H9 (cell line): ENCODE measurements at regions not wholly inside any gene's neighbourhood (a gene's known extent, or its start where the extent isn't known, plus 50 kb on each side); places are given as distances from the start of the nearest gene placed in this dataset.

Experiments used
- DNase-seq: peaks from one replicate; pipeline ENCODE4 v3.0.0-alpha.2; 2017
- H2AFZ ChIP-seq: one replicate; pipeline ENCODE4 v1.6.1; 2013; ENCODE audit warnings: mild to moderate bottlenecking, low read length, control low read depth, moderate library complexity
- H2AK5ac ChIP-seq: 2 replicates; pipeline ENCODE4 v1.6.1; 2013; ENCODE audit warnings: low read length, control low read depth, mixed read lengths; ENCODE audit not compliant: insufficient read length
- H2BK120ac ChIP-seq: one replicate; pipeline ENCODE4 v1.6.1; 2013; ENCODE audit warnings: low read depth, mild to moderate bottlenecking, low read length, control low read depth, inconsistent platforms; ENCODE audit not compliant: poor library complexity, severe bottlenecking
- H2BK12ac ChIP-seq: 2 replicates; pipeline ENCODE4 v1.6.1; 2013; ENCODE audit warnings: low read length, control low read depth, mixed read lengths, low read depth; ENCODE audit not compliant: insufficient read length
- H2BK15ac ChIP-seq: 2 replicates; pipeline ENCODE4 v1.6.1; 2013; ENCODE audit warnings: low read depth, low read length, control low read depth
- H2BK20ac ChIP-seq: one replicate; pipeline ENCODE4 v1.6.1; 2013; ENCODE audit warnings: low read depth, mild to moderate bottlenecking, low read length, control low read depth, inconsistent platforms; ENCODE audit not compliant: poor library complexity, severe bottlenecking
- H2BK5ac ChIP-seq: 2 replicates; pipeline ENCODE4 v1.6.1; 2013; ENCODE audit warnings: low read length, control low read depth, mixed read lengths; ENCODE audit not compliant: insufficient read length
- H3K14ac ChIP-seq: 2 replicates; pipeline ENCODE4 v1.6.1; 2013; ENCODE audit warnings: low read length, control low read depth; ENCODE audit not compliant: insufficient read depth
- H3K18ac ChIP-seq: 2 replicates; pipeline ENCODE4 v1.6.1; 2013; ENCODE audit warnings: low read depth, mild to moderate bottlenecking, mixed read lengths, low read length, control low read depth; ENCODE audit not compliant: insufficient read length
- H3K23ac ChIP-seq: 2 replicates; pipeline ENCODE4 v1.6.1; 2013; ENCODE audit warnings: low read length, control low read depth, mixed read lengths, low read depth; ENCODE audit not compliant: insufficient read length
- H3K23me2 ChIP-seq: 2 replicates; pipeline ENCODE4 v1.6.1; 2013; ENCODE audit warnings: low read depth, mild to moderate bottlenecking, mixed read lengths, low read length, control low read depth; ENCODE audit not compliant: insufficient read length, poor library complexity, severe bottlenecking
- H3K27ac ChIP-seq: 2 replicates; pipeline ENCODE4 v1.5.1; 2013; ENCODE audit warnings: low read length, control low read depth, mixed read lengths, low read depth; ENCODE audit not compliant: insufficient read length
- H3K27me3 ChIP-seq: 2 replicates; pipeline ENCODE4 v1.6.1; 2013; ENCODE audit warnings: low read length, control low read depth, inconsistent platforms; ENCODE audit not compliant: insufficient read depth
- H3K4ac ChIP-seq: 2 replicates; pipeline ENCODE4 v1.6.1; 2013; ENCODE audit warnings: low read depth, mild to moderate bottlenecking, control low read depth, inconsistent platforms, low read length, moderate library complexity
- H3K4me1 ChIP-seq: 2 replicates; pipeline ENCODE4 v1.6.1; 2013; ENCODE audit warnings: low read length, control low read depth, inconsistent platforms; ENCODE audit not compliant: insufficient read depth
- H3K4me2 ChIP-seq: 2 replicates; pipeline ENCODE4 v1.6.1; 2013; ENCODE audit warnings: low read length, control low read depth, mixed read lengths; ENCODE audit not compliant: insufficient read length, insufficient read depth
- H3K56ac ChIP-seq: 2 replicates; pipeline ENCODE4 v1.6.1; 2013; ENCODE audit warnings: low read depth, mild to moderate bottlenecking, mixed read lengths, low read length, control low read depth; ENCODE audit not compliant: insufficient read length
- H3K79me1 ChIP-seq: 2 replicates; pipeline ENCODE4 v1.6.1; 2013; ENCODE audit warnings: low read depth, mild to moderate bottlenecking, moderate library complexity, low read length, control low read depth, inconsistent platforms; ENCODE audit not compliant: insufficient read depth, poor library complexity, severe bottlenecking
- H3K79me2 ChIP-seq: 2 replicates; pipeline ENCODE4 v1.6.1; 2013; ENCODE audit warnings: low read length, control low read depth, inconsistent platforms; ENCODE audit not compliant: insufficient read depth
- H3K9ac ChIP-seq: 2 replicates; pipeline ENCODE4 v1.6.1; 2013; ENCODE audit warnings: low read length, control low read depth, mixed read lengths; ENCODE audit not compliant: insufficient read length; ENCODE audit errors: extremely low read depth
- H3K9me3 ChIP-seq: one replicate; pipeline ENCODE4 v1.6.1; 2013; ENCODE audit warnings: low read depth, low read length, inconsistent platforms; ENCODE audit not compliant: control insufficient read depth
- H3T11ph ChIP-seq: one replicate; pipeline ENCODE4 v1.6.1; 2013; ENCODE audit warnings: mild to moderate bottlenecking, low read length, control low read depth, inconsistent platforms
- H4K20me1 ChIP-seq: one replicate; pipeline ENCODE4 v1.6.1; 2013; ENCODE audit not compliant: control insufficient read depth, insufficient read length, insufficient read depth
- H4K5ac ChIP-seq: 2 replicates; pipeline ENCODE4 v1.6.1; 2013; ENCODE audit warnings: low read depth, mild to moderate bottlenecking, mixed read lengths, low read length, control low read depth; ENCODE audit not compliant: insufficient read length
- H4K8ac ChIP-seq: replicated peaks from 2 replicates; pipeline ENCODE4 v1.6.1; 2013; ENCODE audit warnings: low read length, control low read depth, mixed read lengths, low read depth; ENCODE audit not compliant: insufficient read length
- H4K91ac ChIP-seq: 2 replicates; pipeline ENCODE4 v1.6.1; 2013; ENCODE audit warnings: low read depth, mild to moderate bottlenecking, moderate library complexity, mixed read lengths, low read length, control low read depth; ENCODE audit not compliant: insufficient read length
- H3K27ac Mint-ChIP-seq, 3 experiments: 2 replicates in 2 of 3; 3 replicates in 1 of 3; pipeline ENCODE4 v1.8.0; 2020 to 2021; ENCODE audit warnings: mixed read lengths in 3 of 3, mild to moderate bottlenecking in 1 of 3, moderate library complexity in 1 of 3
- H3K27me3 Mint-ChIP-seq: 2 replicates; pipeline ENCODE4 v1.8.0; 2021; ENCODE audit warnings: low read depth, mild to moderate bottlenecking, moderate library complexity, mixed read lengths
- H3K36me3 Mint-ChIP-seq, 3 experiments: 2 replicates in 2 of 3; 3 replicates in 1 of 3; pipeline ENCODE4 v1.8.0; 2020 to 2021; ENCODE audit warnings: low read depth in 3 of 3, mixed read lengths in 3 of 3; ENCODE audit not compliant: insufficient read depth in 1 of 3
- H3K4me1 Mint-ChIP-seq, 2 experiments: 2 replicates each; pipeline ENCODE4 v1.8.0; 2020; ENCODE audit warnings: mixed read lengths in 2 of 2
- H3K4me3 Mint-ChIP-seq, 2 experiments: 2 replicates in 1 of 2; 3 replicates in 1 of 2; pipeline ENCODE4 v1.8.0; 2020 to 2021; ENCODE audit warnings: mild to moderate bottlenecking in 2 of 2, mixed read lengths in 2 of 2, moderate library complexity in 1 of 2
- H3K9me3 Mint-ChIP-seq, 2 experiments: 2 replicates in 1 of 2; 3 replicates in 1 of 2; pipeline ENCODE4 v1.8.0; 2020; ENCODE audit warnings: mild to moderate bottlenecking in 2 of 2, mixed read lengths in 2 of 2, moderate library complexity in 1 of 2
- CTCF ChIP-seq: fragments of 200-600 bp; sonication (generic); conservative IDR thresholded peaks from 3 replicates; pipeline ENCODE4 v1.8.0; 2021; ENCODE audit warnings: antibody characterized with exemption, mild to moderate bottlenecking
- WGBS: extraction: QIAGEN DNeasy Blood & Tissue Kit; methylation state at CpG from one replicate; pipeline ENCODE4 v1.1.7; 2013; ENCODE audit warnings: missing lambda C conversion rate, low lambda C conversion rate, mixed read lengths; ENCODE audit not compliant: insufficient read length; ENCODE audit errors: extremely low coverage; 5-methylcytosine and 5-hydroxymethylcytosine counted together

DNA sequence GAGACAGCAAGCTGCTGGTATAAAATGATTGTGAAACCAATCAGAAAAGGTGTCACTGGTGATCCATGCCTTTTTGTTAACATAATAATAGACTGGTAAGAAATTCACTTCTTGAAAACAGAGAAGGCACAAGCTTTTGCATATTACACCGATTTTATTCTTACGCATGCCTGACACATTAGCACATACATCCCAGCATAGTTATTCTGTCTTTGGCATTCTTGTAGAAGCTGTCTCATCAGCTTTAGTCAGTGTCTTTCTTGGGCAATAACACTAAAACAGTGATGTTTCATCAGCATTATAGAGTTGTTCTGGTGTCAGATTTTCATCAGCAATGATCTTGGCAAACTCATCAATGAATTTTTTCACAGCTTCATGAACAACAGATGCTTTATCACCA is 283.4 kb upstream of the TMTC1 start:
- no peak overlapping the region for H3K4ac ChIP-seq
- no peak overlapping the region for H3K9ac ChIP-seq
- no peak overlapping the region for H3K56ac ChIP-seq
- H2BK20ac ChIP-seq: no peak overlapping the region
- H3K27ac ChIP-seq: no peak overlapping the region
- no peaks in the 10 kb centered on the region for H3K27me3 ChIP-seq
- H3K27ac Mint-ChIP-seq: no peak overlapping the region
- no peak for TF ChIP-seq CTCF
- no peaks in the 10 kb centered on the region for H3K27me3 Mint-ChIP-seq
- H2BK15ac ChIP-seq: no peak overlapping the region
- H3K23me2 ChIP-seq: no peaks in the 10 kb centered on the region
- H2BK12ac ChIP-seq: no peak overlapping the region
- H3K14ac ChIP-seq: no peak overlapping the region
- H3K4me2 ChIP-seq: no peak overlapping the region
- no peak overlapping the region for H4K8ac ChIP-seq
- H4K20me1 ChIP-seq: no peaks in the 10 kb centered on the region
- H4K5ac ChIP-seq: no peak overlapping the region
- no peak overlapping the region for H4K91ac ChIP-seq
- peaks cover 3 to 14% of the 10 kb centered on the region in 2 experiments for H3K4me1 Mint-ChIP-seq
- no peaks in the 10 kb centered on the region for H3K9me3 ChIP-seq
- no peak overlapping the region for H2AK5ac ChIP-seq
- no peak for DNase-seq
- H3K9me3 Mint-ChIP-seq: peaks cover 5 to 10% of the 10 kb centered on the region in 2 experiments; a peak in 4 of 5 replicates
- no peak overlapping the region for H3K4me3 Mint-ChIP-seq
- no peaks in the 10 kb centered on the region; the same call in 1 of the 2 replicates for H3K4me1 ChIP-seq
- H3T11ph ChIP-seq: no peak overlapping the region
- no peak overlapping the region for H3K18ac ChIP-seq
- no peak overlapping the region for H3K23ac ChIP-seq
- no peak overlapping the region for H2BK5ac ChIP-seq
- H3K79me2 ChIP-seq: no peaks in the 10 kb centered on the region
- WGBS: no CpG with 5 or more reads among the region's 2 CpGs
- no peaks in the 10 kb centered on the region for H3K79me1 ChIP-seq
- peaks cover 0 to 9% (median 6%) of the 10 kb centered on the region in 3 experiments; a peak in 4 of 7 replicates for H3K36me3 Mint-ChIP-seq
- no peak overlapping the region for H2BK120ac ChIP-seq
- no peak overlapping the region for H2AFZ ChIP-seq
